HG02981 (cell line): ENCODE measurements at regions not wholly inside any gene's neighbourhood (a gene's known extent, or its start where the extent isn't known, plus 50 kb on each side); places are given as distances from the start of the nearest gene placed in this dataset.
"Not testable (repeated sequence)": the region's sequence is repeated elsewhere in the genome, so short reads cannot be mapped to it uniquely, and the experiment has no call there.

Experiments used
- ATAC-seq: cut with Tn5 transposase; IDR thresholded peaks from one replicate; pipeline ENCODE4 v1.9.1; 2021; ENCODE audit warnings: mild to moderate bottlenecking, moderate library complexity; ENCODE audit not compliant: unreplicated experiment

- ATAC-seq, result no peak
Observed at GRCh38 chr6:106855117-106855516, 119.4 kb downstream of the CD24 start.

- no peak for ATAC-seq
Observed at GRCh38 chr6:106849676-106850332, 124.7 kb downstream of the CD24 start.

GRCh38 chr6:106849120-106849519 lies 125.4 kb downstream of the CD24 start:
- no peak for ATAC-seq

GRCh38 chr6:106847116-106847515 lies 127.4 kb downstream of the CD24 start:
- ATAC-seq, result no peak

GRCh38 chr6:106844930-106845329 lies 129.6 kb downstream of the CD24 start:
- no peak for ATAC-seq

- no peak for ATAC-seq
Observed at GRCh38 chr6:106832766-106833510, 141.6 kb downstream of the CD24 start.

- no peak for ATAC-seq
Observed at GRCh38 chr6:106830930-106831329, 143.6 kb downstream of the CD24 start.

GRCh38 chr6:106829451-106829850 lies 145.1 kb downstream of the CD24 start:
- no peak for ATAC-seq

GRCh38 chr6:106827081-106827480 lies 147.4 kb downstream of the CD24 start:
- no peak for ATAC-seq

GRCh38 chr6:106825156-106825555 lies 149.4 kb downstream of the CD24 start:
- no peak for ATAC-seq

- ATAC-seq, result no peak
Observed at GRCh38 chr6:106823732-106824351, 150.7 kb downstream of the CD24 start.

- ATAC-seq, result no peak
Observed at GRCh38 chr6:106823058-106823457, 151.5 kb downstream of the CD24 start.

- ATAC-seq, result no peak
Observed at GRCh38 chr6:106820412-106820852, 154.1 kb downstream of the CD24 start.

- no peak for ATAC-seq
Observed at GRCh38 chr6:106811088-106811686, 163.3 kb downstream of the CD24 start.

- ATAC-seq, result no peak
Observed at GRCh38 chr6:106808758-106809157, 165.8 kb downstream of the CD24 start.

GRCh38 chr6:106807947-106808611 lies 166.4 kb downstream of the CD24 start:
- no peak for ATAC-seq

GRCh38 chr6:106806253-106806652 lies 168.3 kb downstream of the CD24 start:
- not testable (repeated sequence) for ATAC-seq

GRCh38 chr6:106805771-106806170 lies 168.8 kb downstream of the CD24 start:
- ATAC-seq, result no peak

GRCh38 chr6:106804346-106805335 lies 169.9 kb downstream of the CD24 start:
- ATAC-seq, result no peak

GRCh38 chr6:106803188-106803587 lies 171.3 kb downstream of the CD24 start:
- ATAC-seq, result no peak
